Fibroblast of villous mesenchyme (primary cell): ENCODE measurements at regions not wholly inside any gene's neighbourhood (a gene's known extent, or its start where the extent isn't known, plus 50 kb on each side); places are given as distances from the start of the nearest gene placed in this dataset.
A peak's percentile ranks its signal among the peaks of the same experiment; 100 is the strongest.

Experiments
- DNase-seq: peaks from one replicate; pipeline ENCODE4 v3.0.0-alpha.2; 2010; ENCODE audit warnings: low read depth
- H3K4me3 ChIP-seq: 2 replicates; pipeline ENCODE4 v1.5.1; 2011; ENCODE audit warnings: low read depth, mild to moderate bottlenecking, low read length
- CTCF ChIP-seq: IDR thresholded peaks from 2 replicates; pipeline ENCODE4 v1.5.1; 2012; ENCODE audit warnings: low read depth, mild to moderate bottlenecking, low read length; ENCODE audit not compliant: insufficient read depth

GRCh38 chr16:7946142-7946541, 613.5 kb downstream of the RBFOX1 start:
- DNase-seq = no peak
- no peak for TF ChIP-seq CTCF
- H3K4me3 ChIP-seq = no peak overlapping the region

GRCh38 chr16:7938175-7938574, 605.5 kb downstream of the RBFOX1 start:
- no peak for TF ChIP-seq CTCF
- DNase-seq = peak; percentile 1
- no peak overlapping the region for H3K4me3 ChIP-seq

GRCh38 chr16:7921345-7921744, 588.7 kb downstream of the RBFOX1 start:
- DNase-seq = no peak
- no peak for TF ChIP-seq CTCF
- no peak overlapping the region for H3K4me3 ChIP-seq

GRCh38 chr16:7919782-7920181, 587.1 kb downstream of the RBFOX1 start:
- H3K4me3 ChIP-seq = no peak overlapping the region
- no peak for DNase-seq
- TF ChIP-seq CTCF = no peak

GRCh38 chr16:7914748-7915147, 582.1 kb downstream of the RBFOX1 start:
- no peak overlapping the region for H3K4me3 ChIP-seq
- DNase-seq = no peak
- no peak for TF ChIP-seq CTCF

GRCh38 chr16:7912132-7912531, 579.5 kb downstream of the RBFOX1 start:
- no peak for DNase-seq
- H3K4me3 ChIP-seq = no peak overlapping the region
- no peak for TF ChIP-seq CTCF

GRCh38 chr16:7910116-7910515, 577.5 kb downstream of the RBFOX1 start:
- no peak for TF ChIP-seq CTCF

More at GRCh38 chr16:7910116-7910515, 577.5 kb downstream of the RBFOX1 start:
- DNase-seq = no peak
- no peak overlapping the region for H3K4me3 ChIP-seq
